Tibial artery (tissue), 4 donors: ENCODE measurements at regions not wholly inside any gene's neighbourhood (a gene's known extent, or its start where the extent isn't known, plus 50 kb on each side); places are given as distances from the start of the nearest gene placed in this dataset.

Experiments used
- DNase-seq, 2 donors: peaks; one replicate each; pipeline ENCODE4 v3.0.0-alpha.2; 2019
- H3K27ac ChIP-seq, 2 donors: fragments of 200-600 bp; sonication (generic) in 1 of 2; 1 replicate in 1 of 2; 2 replicates in 1 of 2; pipeline ENCODE4 v1.5.1; 2018 to 2019; ENCODE audit warnings: mild to moderate bottlenecking in 1 of 2
- H3K27me3 ChIP-seq, 2 donors: fragments of 200-600 bp; sonication (generic) in 1 of 2; one replicate each; pipeline versions ENCODE4 v1.5.1 to v1.6.0; 2016 to 2019
- H3K36me3 ChIP-seq, 3 donors: fragments of 200-600 bp; sonication (generic) in 2 of 3; one replicate each; pipeline ENCODE4 v1.5.1; 2016 to 2019; ENCODE audit warnings: mild to moderate bottlenecking in 2 of 3
- H3K4me1 ChIP-seq, 4 donors: fragments of 200-600 bp; sonication (generic) in 2 of 4; 1 replicate in 3 of 4; 2 replicates in 1 of 4; pipeline ENCODE4 v1.5.1; 2016 to 2019
- H3K4me3 ChIP-seq, 2 donors: fragments of 200-600 bp; sonication (generic) in 1 of 2; 1 replicate in 1 of 2; 2 replicates in 1 of 2; pipeline ENCODE4 v1.5.1; 2018 to 2019; ENCODE audit warnings: mild to moderate bottlenecking in 2 of 2
- H3K9me3 ChIP-seq, 3 donors: fragments of 200-600 bp; sonication (generic) in 1 of 3; one replicate each; pipeline ENCODE4 v1.5.1; 2016 to 2019
- CTCF ChIP-seq, 2 experiments: fragments of 200-600 bp in 1 of 2; fragments of 450-650 bp in 1 of 2; IDR thresholded peaks; one replicate each; pipeline ENCODE4 v1.5.1; 2017 to 2019; ENCODE audit warnings: antibody characterized with exemption in 2 of 2, mild to moderate bottlenecking in 1 of 2, moderate library complexity in 1 of 2
- intact Hi-C: fragments of 100-400 bp; cut with DNase I; formaldehyde crosslinking; loops from one replicate; pipeline ENCODE4 v1.15.0; 2023; ENCODE audit warnings: low total_unique reads

DNA sequence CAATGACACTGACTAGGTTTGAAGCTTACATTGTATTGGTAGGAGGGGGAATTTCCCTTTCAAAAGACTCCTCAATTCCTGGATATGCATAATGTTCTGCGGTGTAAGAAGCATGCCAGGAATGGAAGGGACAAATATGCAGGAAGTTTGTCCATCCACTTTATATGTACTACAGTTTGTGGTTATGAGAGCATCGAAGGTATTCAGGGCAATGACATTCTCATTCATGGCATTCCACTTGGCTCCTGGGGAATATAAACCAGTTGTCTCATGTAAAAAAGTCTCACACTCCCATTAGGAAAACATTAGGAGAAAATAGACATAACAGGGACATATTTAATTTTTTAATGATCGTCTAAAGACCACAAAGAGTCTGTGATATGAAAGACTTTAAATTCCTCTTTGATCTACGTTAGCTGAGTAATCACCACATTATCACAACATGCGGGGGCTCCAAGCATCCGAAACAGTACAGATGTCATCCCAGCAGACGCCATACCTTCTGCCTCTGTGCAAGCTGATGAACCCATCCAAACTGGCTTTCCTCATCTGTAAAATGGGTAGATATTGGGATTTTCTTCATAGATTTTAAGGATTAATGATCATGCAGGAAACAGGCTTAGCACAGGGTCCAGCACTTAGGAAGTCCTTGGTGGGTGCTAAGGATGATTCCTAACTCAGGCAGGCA lies 675.3 kb downstream of the INHBA start:
- Histone ChIP-seq H3K9me3 (no peaks in the 10 kb centered on the region), H3K36me3 (no peaks in the 10 kb centered on the region), H3K4me1 (no peaks in the 10 kb centered on the region), H3K27me3 (no peaks in the 10 kb centered on the region), H3K27ac (no peak overlapping the region), H3K4me3 (no peak overlapping the region)
- DNase-seq = no peak
- intact Hi-C loops = no loop called here
- no peak for TF ChIP-seq CTCF (IDR thresholded peaks at IDR 0.05)

DNA sequence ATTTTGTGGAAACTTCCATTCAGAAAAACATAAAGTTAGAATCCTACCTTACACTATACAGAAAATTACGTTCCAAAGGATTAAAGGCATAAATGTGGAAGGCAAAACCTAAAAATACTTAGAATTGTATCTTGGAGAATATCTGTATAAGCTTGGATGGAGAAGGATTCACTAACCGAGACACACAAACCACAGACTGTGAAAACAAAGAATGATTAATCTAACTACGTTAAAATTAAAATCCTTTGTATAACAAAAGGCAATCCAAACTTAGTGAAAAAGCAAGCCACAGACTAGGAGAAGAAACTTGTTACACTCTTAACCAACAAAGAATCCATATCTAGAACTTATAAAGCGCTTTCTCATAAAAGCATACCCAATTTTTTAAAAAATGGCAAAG lies 678.8 kb downstream of the INHBA start:
- no peaks in the 10 kb centered on the region for H3K27me3 ChIP-seq
- intact Hi-C loops = no loop called here
- no peak overlapping the region for H3K4me3 ChIP-seq
- no peaks in the 10 kb centered on the region for H3K36me3 ChIP-seq
- TF ChIP-seq CTCF (IDR thresholded peaks at IDR 0.05) = no peak
- no peak overlapping the region for H3K27ac ChIP-seq
- H3K9me3 ChIP-seq = no peaks in the 10 kb centered on the region
- DNase-seq = no peak
- H3K4me1 ChIP-seq = no peaks in the 10 kb centered on the region

- H3K4me3 ChIP-seq = no peak overlapping the region
- H3K36me3 ChIP-seq = no peaks in the 10 kb centered on the region
- no peak overlapping the region for H3K27ac ChIP-seq
- H3K9me3 ChIP-seq = no peaks in the 10 kb centered on the region
- intact Hi-C loops = no loop called here
- no peaks in the 10 kb centered on the region for H3K27me3 ChIP-seq
- DNase-seq = no peak
- no peak for TF ChIP-seq CTCF (IDR thresholded peaks at IDR 0.05)
- H3K4me1 ChIP-seq = no peaks in the 10 kb centered on the region
These were observed 682.8 kb downstream of the INHBA start for GRCh38 chr7:41020056-41020455.

DNA sequence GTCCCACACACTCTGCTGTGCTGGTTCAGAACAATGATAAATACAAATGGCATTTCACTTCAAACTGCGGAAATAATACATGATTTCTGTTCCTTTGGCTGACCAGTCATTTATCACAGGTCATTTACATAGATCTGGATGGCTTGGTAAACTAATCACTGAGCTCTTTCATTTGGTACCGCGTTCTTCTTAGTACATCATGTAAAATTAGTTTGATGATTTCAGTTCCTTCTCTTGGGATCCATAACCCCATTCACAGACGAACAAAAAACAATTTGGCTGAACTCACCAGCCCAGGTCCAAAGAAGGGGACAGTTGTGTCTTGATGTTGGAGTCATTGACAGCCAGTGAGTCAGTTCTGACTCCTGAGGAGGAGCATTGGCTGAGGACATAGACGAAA lies 689.8 kb downstream of the INHBA start:
- DNase-seq = no peak
- Histone ChIP-seq H3K36me3 (no peaks in the 10 kb centered on the region), H3K4me3 (no peak overlapping the region), H3K27me3 (no peaks in the 10 kb centered on the region), H3K27ac (no peak overlapping the region), H3K9me3 (no peaks in the 10 kb centered on the region), H3K4me1 (no peaks in the 10 kb centered on the region)
- no peak for TF ChIP-seq CTCF (IDR thresholded peaks at IDR 0.05)
- intact Hi-C loops = no loop called here

- no peak for TF ChIP-seq CTCF (IDR thresholded peaks at IDR 0.05)
- Histone ChIP-seq H3K27me3 (no peaks in the 10 kb centered on the region), H3K9me3 (no peaks in the 10 kb centered on the region), H3K4me1 (no peaks in the 10 kb centered on the region), H3K36me3 (no peaks in the 10 kb centered on the region), H3K27ac (no peak overlapping the region), H3K4me3 (no peak overlapping the region)
- no peak for DNase-seq
- intact Hi-C loops = no loop called here
These were observed 690.8 kb downstream of the INHBA start for GRCh38 chr7:41012041-41012440.

DNA sequence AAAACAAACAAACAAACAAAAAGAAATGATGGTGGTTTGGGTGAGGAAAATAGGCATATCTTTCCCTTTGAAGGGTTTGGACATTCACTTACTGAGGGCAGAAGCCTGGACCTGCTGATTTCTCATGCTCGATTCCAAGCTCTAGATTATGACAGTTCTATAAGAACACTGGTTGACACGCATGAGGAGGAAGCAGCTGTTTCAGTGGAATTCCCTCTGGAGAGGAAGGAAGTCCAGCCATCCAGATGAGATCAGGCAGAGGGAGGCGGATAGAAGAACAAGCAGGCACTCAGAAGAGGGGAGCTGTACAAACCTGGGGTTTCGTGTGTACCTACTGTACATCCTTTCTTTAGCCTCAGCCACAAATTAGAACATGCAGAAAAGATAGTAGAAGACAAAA lies 691.9 kb downstream of the INHBA start:
- intact Hi-C loops = no loop called here
- no peak for DNase-seq
- no peaks in the 10 kb centered on the region for H3K9me3 ChIP-seq
- H3K4me3 ChIP-seq = no peak overlapping the region
- no peaks in the 10 kb centered on the region for H3K36me3 ChIP-seq
- no peak for TF ChIP-seq CTCF (IDR thresholded peaks at IDR 0.05)
- H3K4me1 ChIP-seq = peaks cover 0 to 7% (median 3%) of the 10 kb centered on the region in 4 donors
- no peak overlapping the region for H3K27ac ChIP-seq
- no peaks in the 10 kb centered on the region for H3K27me3 ChIP-seq
